GM10248 (cell line): ENCODE measurements at regions not wholly inside any gene's neighbourhood (a gene's known extent, or its start where the extent isn't known, plus 50 kb on each side); places are given as distances from the start of the nearest gene placed in this dataset.

Source experiments
- CTCF ChIA-PET: fragments of 300-600 bp; sonication (Branson Sonifier 250); formaldehyde crosslinking; extraction: SDS; loops from one replicate; lab custom pipeline; 2021; ENCODE audit warnings: antibody characterized with exemption; lab: Yijun Ruan, JAX
- POLR2A ChIA-PET: fragments of 350-650 bp; sonication (Branson Sonifier 250); formaldehyde crosslinking; extraction: SDS; loops from one replicate; lab custom pipeline; 2020; ENCODE audit warnings: antibody characterized with exemption; lab: Yijun Ruan, JAX
- DNase-seq: peaks from one replicate; pipeline ENCODE4 v3.0.0; 2012; ENCODE audit errors: extremely low spot score
- TF ChIP-seq, protein P1 (sequence below): IDR thresholded peaks from 2 replicates; pipeline ENCODE4 v1.5.1; 2012; ENCODE audit warnings: mild to moderate bottlenecking, low read depth; ENCODE audit errors: extremely low read depth, missing control alignments, control extremely low read depth

DNA sequence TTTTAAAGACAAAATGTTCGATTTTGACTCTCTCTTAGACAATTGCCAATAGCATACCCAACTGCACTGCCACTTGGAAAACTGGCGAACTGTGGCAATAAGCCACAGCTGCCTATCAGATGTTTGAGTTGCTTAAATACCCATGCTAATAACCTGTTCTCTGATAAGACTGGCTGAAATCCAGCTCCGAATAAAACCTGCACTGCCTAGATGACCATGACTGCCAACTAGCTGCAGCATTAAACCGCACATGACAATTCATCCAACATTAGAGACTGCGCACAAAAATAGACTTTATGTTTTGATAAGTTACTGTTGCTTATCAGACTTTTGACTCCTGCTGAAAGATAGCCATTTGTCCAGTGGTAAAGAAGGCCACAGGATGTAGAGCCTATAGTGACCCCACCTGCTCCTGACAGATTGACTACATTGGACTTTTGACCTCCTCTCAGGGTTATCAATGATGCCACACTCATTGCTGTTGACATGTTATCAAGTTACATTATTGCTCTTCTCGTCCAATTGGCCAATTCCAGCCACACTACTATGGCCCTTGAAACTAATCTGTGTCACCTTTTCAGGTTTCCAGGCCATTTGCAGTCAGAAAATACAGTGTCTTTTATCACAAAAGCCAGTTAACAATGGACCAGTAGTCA lies 299.0 kb downstream of the HGF start:
- no peak for DNase-seq
- POLR2A ChIA-PET = no interaction called here
- TF ChIP-seq, protein P1, sequence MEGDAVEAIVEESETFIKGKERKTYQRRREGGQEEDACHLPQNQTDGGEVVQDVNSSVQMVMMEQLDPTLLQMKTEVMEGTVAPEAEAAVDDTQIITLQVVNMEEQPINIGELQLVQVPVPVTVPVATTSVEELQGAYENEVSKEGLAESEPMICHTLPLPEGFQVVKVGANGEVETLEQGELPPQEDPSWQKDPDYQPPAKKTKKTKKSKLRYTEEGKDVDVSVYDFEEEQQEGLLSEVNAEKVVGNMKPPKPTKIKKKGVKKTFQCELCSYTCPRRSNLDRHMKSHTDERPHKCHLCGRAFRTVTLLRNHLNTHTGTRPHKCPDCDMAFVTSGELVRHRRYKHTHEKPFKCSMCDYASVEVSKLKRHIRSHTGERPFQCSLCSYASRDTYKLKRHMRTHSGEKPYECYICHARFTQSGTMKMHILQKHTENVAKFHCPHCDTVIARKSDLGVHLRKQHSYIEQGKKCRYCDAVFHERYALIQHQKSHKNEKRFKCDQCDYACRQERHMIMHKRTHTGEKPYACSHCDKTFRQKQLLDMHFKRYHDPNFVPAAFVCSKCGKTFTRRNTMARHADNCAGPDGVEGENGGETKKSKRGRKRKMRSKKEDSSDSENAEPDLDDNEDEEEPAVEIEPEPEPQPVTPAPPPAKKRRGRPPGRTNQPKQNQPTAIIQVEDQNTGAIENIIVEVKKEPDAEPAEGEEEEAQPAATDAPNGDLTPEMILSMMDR = no peak
- CTCF ChIA-PET = interaction anchor here (0.8 to 3.5 kb wide), 13 partner anchors 8 to 1127 kb away, joined by 3 to 34 read pairs (median 4); no protein-coding TSS in a partner anchor

DNA sequence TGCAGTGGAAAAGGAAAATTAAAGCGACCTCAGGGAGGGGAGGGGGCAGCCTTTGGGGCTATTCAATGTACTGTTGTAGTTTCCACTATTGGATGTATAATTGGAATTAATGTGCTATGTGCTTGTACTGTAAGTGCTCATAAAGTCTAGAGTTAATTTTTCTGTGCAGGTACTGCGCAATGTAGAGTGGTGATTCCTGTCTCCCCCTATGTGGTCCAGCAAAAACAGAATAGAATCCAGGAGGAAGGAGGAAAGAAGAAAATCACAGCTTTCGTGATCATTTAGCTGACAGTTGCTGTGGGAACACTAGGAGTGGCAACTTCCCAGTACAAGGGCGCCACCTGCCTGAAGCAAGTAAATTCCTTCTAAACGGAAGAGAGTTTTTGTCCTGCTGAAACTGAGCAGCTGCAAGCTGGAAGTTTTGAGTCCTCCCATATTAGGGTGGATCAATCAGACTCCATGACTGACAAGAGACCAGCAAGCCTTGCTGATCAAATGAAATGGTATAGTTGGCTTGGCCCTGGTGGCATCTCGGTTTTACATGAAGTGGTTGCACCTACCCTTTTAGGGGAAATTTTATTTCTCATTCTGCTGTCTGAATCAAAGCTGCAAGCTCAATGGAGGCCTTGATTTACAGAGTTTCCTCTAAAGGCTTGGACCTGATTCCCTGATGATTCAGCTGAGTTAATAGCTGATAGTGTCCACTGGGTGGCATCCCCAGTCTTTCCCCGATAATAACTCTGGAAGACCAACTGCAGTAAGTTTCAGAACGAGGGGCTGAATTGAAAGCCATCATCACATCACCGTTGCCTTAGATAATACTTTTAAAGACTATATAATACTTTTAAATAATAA lies 299.8 kb downstream of the HGF start:
- ChIA-PET POLR2A (no interaction called here), CTCF (interaction anchor here (0.8 to 3.5 kb wide), 15 partner anchors 8 to 1128 kb away, joined by 3 to 34 read pairs (median 4); no protein-coding TSS in a partner anchor)
- TF ChIP-seq, protein P1 = peak; percentile 58
- DNase-seq = peak; percentile 20

DNA sequence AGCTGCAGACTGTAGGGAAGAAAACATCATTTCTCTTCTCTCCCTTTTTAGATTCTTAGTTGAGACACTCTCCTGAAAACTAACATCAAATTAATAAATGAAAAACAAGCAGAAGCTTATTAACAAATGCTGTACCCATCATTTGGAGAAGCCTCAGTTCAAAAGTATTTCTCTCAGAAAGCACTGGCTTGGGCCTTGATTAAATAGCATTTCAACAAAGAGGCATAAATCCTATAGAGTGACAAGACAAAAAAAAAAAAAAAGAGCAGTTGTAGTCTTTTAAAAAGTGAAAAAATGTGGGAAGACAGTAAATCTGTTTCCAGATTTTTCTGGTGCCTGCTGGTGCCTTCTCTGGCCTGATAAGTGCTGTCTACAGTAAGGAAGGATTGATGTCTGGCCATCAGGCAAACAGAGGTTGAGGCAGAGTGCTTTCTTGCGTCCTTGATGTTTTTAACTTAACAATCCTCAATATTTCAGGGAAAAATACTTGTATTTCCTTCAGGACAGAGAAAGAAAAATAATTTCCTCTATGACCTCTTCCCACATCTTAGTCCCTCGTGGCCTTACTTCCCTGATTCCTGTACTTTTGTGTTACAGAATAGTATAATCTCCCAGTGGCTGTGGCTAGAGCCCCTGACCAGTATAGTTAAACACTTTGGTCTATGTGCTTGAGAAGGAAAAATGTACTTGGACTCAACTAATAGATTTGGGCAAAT lies 300.5 kb downstream of the HGF start:
- TF ChIP-seq, protein P1 = no peak
- no peak for DNase-seq
- ChIA-PET CTCF (interaction anchor here (1.0 to 3.5 kb wide), 16 partner anchors 9 to 1041 kb away, joined by 3 to 34 read pairs (median 3); no protein-coding TSS in a partner anchor), POLR2A (no interaction called here)

DNA sequence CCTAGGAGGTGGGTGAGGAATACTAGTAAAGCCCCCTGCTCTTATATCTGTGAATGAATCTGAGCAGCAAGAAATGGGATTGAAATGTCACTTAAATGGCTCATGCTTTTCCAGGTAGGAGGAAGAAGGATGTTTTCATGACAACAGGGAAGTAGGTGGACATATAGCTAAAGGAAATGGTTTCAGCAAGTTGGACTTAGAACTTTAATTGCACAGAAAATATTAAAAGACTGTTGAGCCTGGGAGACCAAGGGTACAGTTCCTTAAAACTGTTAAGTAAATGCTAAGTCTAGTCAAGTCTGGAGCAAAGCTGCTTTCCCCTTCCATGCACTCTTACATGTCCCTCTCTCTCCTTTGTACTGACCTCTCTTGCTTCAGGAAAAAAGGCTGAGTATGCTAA lies 301.3 kb downstream of the HGF start:
- TF ChIP-seq, protein P1 = no peak
- DNase-seq = no peak
- POLR2A ChIA-PET = no interaction called here
- CTCF ChIA-PET = interaction anchor here (1.0 to 3.5 kb wide), 7 partner anchors 15 to 810 kb away, joined by 3 to 34 read pairs (median 3); no protein-coding TSS in a partner anchor

DNA sequence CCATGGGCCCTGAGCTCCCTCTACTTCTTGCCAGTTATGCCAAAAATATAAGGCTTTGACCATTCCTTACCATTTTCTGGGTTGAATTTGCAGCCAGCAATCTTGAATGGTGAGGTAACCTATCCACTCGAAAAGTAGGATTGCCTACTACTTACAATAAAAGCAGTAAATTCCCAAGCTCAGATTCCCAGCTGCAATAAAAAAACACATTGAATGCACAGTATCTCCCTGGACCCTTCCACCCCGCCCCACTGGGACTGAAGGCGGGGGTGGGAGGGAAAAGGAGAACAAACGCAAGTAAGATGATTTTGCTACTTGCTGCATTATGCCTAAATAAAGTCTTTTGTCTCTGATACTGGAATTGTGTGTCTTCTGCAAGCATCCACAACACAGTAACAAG lies 301.9 kb downstream of the HGF start:
- CTCF ChIA-PET = interaction anchor here (1.0 to 3.5 kb wide), 5 partner anchors 15 to 809 kb away, joined by 3 to 34 read pairs (median 3); no protein-coding TSS in a partner anchor
- TF ChIP-seq, protein P1 = no peak

DNA sequence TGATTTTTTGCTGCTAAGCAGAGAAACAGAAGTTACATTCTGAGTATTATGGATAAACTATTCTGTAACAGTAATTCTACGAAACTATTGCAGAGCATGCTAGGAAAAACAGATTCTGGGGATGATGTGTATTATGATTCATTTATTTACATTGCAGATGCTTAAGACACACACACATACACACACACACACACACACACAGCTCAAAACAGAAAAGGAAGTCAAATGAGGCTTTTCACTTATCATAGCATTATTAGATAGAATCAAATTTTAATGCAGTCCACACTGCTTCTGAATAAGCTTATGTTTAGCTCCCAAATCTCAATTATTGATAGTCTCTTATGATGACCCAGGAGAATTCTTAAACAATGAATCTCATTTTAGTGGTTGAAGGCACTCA lies 307.2 kb downstream of the HGF start:
- DNase-seq = no peak
- CTCF ChIA-PET = interaction anchor here (1.4 kb wide), 1 partner anchor 8 kb away, joined by 4 read pairs; no protein-coding TSS in a partner anchor
- TF ChIP-seq, protein P1 = no peak
- POLR2A ChIA-PET = no interaction called here

More for the DNA sequence above, 301.9 kb downstream of the HGF start:
- POLR2A ChIA-PET = no interaction called here
- no peak for DNase-seq
